HUES64 (cell line): ENCODE measurements at regions not wholly inside any gene's neighbourhood (a gene's known extent, or its start where the extent isn't known, plus 50 kb on each side); places are given as distances from the start of the nearest gene placed in this dataset.

Experiments used
- H3K27ac ChIP-seq: 2 replicates; pipeline ENCODE4 v1.7.0; 2013; ENCODE audit warnings: low read depth, low read length, inconsistent platforms
- H3K27me3 ChIP-seq: 2 replicates; pipeline ENCODE4 v1.6.1; 2013; ENCODE audit warnings: mild to moderate bottlenecking, low read length; ENCODE audit not compliant: insufficient read depth
- H3K36me3 ChIP-seq: 2 replicates; pipeline ENCODE4 v1.6.1; 2013; ENCODE audit warnings: mild to moderate bottlenecking, low read length; ENCODE audit not compliant: insufficient read depth
- H3K4me1 ChIP-seq: 2 replicates; pipeline ENCODE4 v1.6.1; 2013; ENCODE audit warnings: mild to moderate bottlenecking, low read length, moderate library complexity; ENCODE audit not compliant: insufficient read depth
- H3K4me3 ChIP-seq: 2 replicates; pipeline ENCODE4 v1.5.1; 2013; ENCODE audit warnings: mild to moderate bottlenecking, low read length, moderate library complexity
- H3K9ac ChIP-seq: 2 replicates; pipeline ENCODE4 v1.6.1; 2013; ENCODE audit warnings: mild to moderate bottlenecking, low read depth, low read length
- H3K9me3 ChIP-seq: 2 replicates; pipeline ENCODE4 v1.6.1; 2013; ENCODE audit warnings: low read depth, low read length; ENCODE audit not compliant: insufficient read depth
- WGBS: fragments of 150-250, 120-280 bp; methylation state at CpG from one replicate; pipeline ENCODE4 v1.1.7; 2013; ENCODE audit warnings: missing lambda C conversion rate; 5-methylcytosine and 5-hydroxymethylcytosine counted together

GRCh38 chr3:148240351-148240750 is 457.4 kb upstream of the AGTR1 start:
- H3K36me3 ChIP-seq = no peaks in the 10 kb centered on the region
- 96% methylated on average over 2 of the region's 3 CpGs for WGBS
- no peaks in the 10 kb centered on the region for H3K4me1 ChIP-seq
- H3K4me3 ChIP-seq = no peak overlapping the region
- H3K27me3 ChIP-seq = no peaks in the 10 kb centered on the region
- H3K9ac ChIP-seq = no peak overlapping the region
- no peaks in the 10 kb centered on the region for H3K9me3 ChIP-seq
- no peak overlapping the region for H3K27ac ChIP-seq

GRCh38 chr3:148243609-148244008 is 454.1 kb upstream of the AGTR1 start:
- H3K27me3 ChIP-seq = no peaks in the 10 kb centered on the region
- H3K4me1 ChIP-seq = no peaks in the 10 kb centered on the region
- no peak overlapping the region for H3K9ac ChIP-seq
- no peak overlapping the region for H3K27ac ChIP-seq
- no peaks in the 10 kb centered on the region for H3K36me3 ChIP-seq
- H3K4me3 ChIP-seq = no peak overlapping the region
- H3K9me3 ChIP-seq = no peaks in the 10 kb centered on the region
- WGBS = 94% methylated on average over 1 of the region's 1 CpG

GRCh38 chr3:148246291-148246923 is 451.3 kb upstream of the AGTR1 start:
- no peak overlapping the region for H3K4me3 ChIP-seq
- H3K36me3 ChIP-seq = no peaks in the 10 kb centered on the region
- WGBS = 87% methylated on average over 2 of the region's 3 CpGs
- H3K4me1 ChIP-seq = no peaks in the 10 kb centered on the region
- H3K9me3 ChIP-seq = no peaks in the 10 kb centered on the region
- no peak overlapping the region for H3K27ac ChIP-seq
- H3K27me3 ChIP-seq = no peaks in the 10 kb centered on the region
- no peak overlapping the region for H3K9ac ChIP-seq

DNA sequence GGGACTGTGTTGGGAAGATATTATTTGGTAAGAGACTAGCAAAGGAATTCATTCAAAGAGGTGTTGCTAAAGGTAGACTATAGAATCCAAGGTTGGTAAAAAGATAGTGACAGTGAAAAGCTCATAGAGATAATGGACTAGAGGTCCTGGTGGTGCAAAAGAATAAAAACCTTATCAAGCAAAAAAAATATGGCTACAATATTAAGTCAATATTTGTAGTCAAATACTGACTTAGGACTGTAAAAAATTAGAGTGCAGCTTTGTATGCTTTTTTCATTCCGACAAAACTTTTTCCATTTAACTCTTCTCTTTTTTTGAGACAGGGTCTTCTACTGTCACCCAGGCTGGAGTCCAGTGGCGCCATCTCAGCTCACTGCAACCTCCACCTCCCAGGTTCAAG is 444.0 kb upstream of the AGTR1 start:
- no peak overlapping the region for H3K27ac ChIP-seq
- no peaks in the 10 kb centered on the region for H3K4me1 ChIP-seq
- 0 out of 2 replicates have a peak, but pooled peaks cover 7% of the 10 kb centered on the region for H3K9me3 ChIP-seq
- no peaks in the 10 kb centered on the region for H3K27me3 ChIP-seq
- no peak overlapping the region for H3K4me3 ChIP-seq
- no peak overlapping the region for H3K9ac ChIP-seq
- H3K36me3 ChIP-seq = no peaks in the 10 kb centered on the region
- 91% methylated on average over 2 of the region's 2 CpGs for WGBS

- Histone ChIP-seq H3K27me3 (no peaks in the 10 kb centered on the region), H3K27ac (no peak overlapping the region), H3K9me3 (0 out of 2 replicates have a peak, but pooled peaks cover 7% of the 10 kb centered on the region), H3K36me3 (no peaks in the 10 kb centered on the region), H3K9ac (no peak overlapping the region), H3K4me3 (no peak overlapping the region), H3K4me1 (no peaks in the 10 kb centered on the region)
- WGBS = 95% methylated on average over 2 of the region's 2 CpGs
Measured at GRCh38 chr3:148254402-148254801, 443.3 kb upstream of the AGTR1 start.

DNA sequence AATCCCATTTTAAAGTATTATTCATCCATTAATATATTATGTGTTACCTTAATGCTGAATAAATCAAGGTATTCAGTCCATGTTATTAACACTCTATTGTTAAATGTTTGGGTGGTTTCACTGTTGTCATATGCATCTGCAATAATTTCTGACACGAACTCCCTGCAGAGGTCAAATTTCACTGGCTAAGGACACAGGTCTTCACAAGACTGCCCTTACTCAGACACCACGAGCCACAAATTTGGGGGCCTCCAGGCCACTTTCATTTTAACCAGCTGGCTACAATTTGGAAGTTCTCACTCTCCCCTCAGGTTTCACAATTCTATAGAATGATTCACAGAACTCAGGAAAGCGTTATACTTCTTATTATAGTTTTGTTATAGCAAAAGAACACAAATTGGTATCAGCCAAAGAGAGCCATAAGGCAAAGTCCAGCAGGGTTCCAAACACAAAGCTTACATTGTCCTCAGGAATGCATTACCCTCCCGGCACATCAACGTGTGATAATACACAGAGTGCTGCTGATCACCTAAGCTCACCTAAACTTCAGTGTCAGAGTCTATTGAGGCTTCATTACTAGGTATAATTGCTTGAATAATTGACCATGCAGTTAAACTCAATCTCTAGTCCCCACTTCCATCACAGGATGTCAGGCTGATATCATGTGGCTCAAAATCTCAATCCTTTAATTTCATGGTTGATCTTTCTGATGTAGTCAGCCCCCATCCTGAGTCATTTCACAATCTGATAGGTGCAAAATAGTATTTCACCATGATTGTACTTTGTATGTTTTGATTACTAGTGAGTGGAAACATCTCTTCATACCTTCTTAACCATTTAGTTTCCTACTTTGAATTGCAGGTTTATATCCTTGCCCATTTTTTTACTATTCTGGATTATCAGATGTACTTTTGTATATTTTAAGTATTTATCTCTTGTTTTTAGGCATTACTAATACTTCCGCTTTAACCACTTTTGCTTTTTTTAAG is 441.4 kb upstream of the AGTR1 start:
- 82% methylated on average over 5 of the region's 6 CpGs for WGBS
- no peak overlapping the region for H3K4me3 ChIP-seq
- 0 out of 2 replicates have a peak, but pooled peaks cover 7% of the 10 kb centered on the region for H3K9me3 ChIP-seq
- H3K36me3 ChIP-seq = no peaks in the 10 kb centered on the region
- H3K27ac ChIP-seq = no peak overlapping the region
- H3K4me1 ChIP-seq = no peaks in the 10 kb centered on the region
- H3K9ac ChIP-seq = no peak overlapping the region
- H3K27me3 ChIP-seq = no peaks in the 10 kb centered on the region

DNA sequence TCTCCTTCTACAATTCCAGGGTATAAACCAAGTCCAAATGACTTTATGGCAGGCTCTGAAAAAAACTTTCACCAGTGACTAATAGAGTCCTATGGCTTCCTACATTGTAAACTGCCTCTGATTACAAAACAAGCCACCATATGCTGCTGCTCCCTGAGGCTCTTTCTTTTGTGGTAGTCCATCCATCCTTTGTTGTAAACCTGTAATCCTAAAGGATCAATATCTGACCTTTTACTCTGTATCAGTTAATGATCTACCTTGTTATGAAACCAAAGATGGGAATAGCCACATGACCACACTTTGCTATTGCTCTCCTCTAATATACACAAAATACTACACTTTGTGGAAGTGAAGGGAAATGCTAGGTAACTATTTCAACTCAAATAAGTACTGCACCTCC is 434.7 kb upstream of the AGTR1 start:
- Histone ChIP-seq H3K36me3 (no peaks in the 10 kb centered on the region), H3K27me3 (no peaks in the 10 kb centered on the region), H3K9ac (no peak overlapping the region), H3K9me3 (0 out of 2 replicates have a peak, but pooled peaks cover 4% of the 10 kb centered on the region), H3K4me3 (no peak overlapping the region), H3K27ac (no peak overlapping the region), H3K4me1 (no peaks in the 10 kb centered on the region)

GRCh38 chr3:148265841-148266240 is 431.9 kb upstream of the AGTR1 start:
- Histone ChIP-seq H3K36me3 (no peaks in the 10 kb centered on the region), H3K9ac (no peak overlapping the region), H3K27me3 (no peaks in the 10 kb centered on the region), H3K27ac (no peak overlapping the region), H3K4me1 (no peaks in the 10 kb centered on the region), H3K4me3 (no peak overlapping the region), H3K9me3 (no peaks in the 10 kb centered on the region)
- WGBS = 90% methylated on average over 3 of the region's 3 CpGs

DNA sequence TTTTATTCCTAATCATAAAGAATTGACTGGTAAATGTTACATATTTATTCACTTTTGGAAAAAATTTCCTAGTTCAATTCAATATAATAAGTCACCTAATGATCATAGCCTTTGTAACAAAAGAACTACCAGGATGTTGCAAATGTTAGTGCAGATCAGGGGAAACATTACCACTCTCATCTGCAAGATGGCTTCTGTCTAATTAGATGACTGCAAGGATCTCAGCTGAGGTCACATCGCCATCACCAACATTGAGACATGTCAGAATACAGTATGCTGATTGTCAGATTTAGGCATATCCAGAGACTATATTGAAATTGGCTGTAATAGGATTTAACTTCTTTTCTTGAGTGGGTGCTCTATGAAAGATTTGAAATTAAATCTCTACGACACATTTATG is 431.4 kb upstream of the AGTR1 start:
- Histone ChIP-seq H3K27me3 (no peaks in the 10 kb centered on the region), H3K9me3 (no peaks in the 10 kb centered on the region)
- WGBS = 100% methylated on average over 2 of the region's 2 CpGs

GRCh38 chr3:148269816-148270215 is 427.9 kb upstream of the AGTR1 start:
- Histone ChIP-seq H3K4me1 (peaks cover 18% of the 10 kb centered on the region), H3K9me3 (no peaks in the 10 kb centered on the region), H3K9ac (no peak overlapping the region), H3K4me3 (no peak overlapping the region), H3K36me3 (no peaks in the 10 kb centered on the region), H3K27me3 (no peaks in the 10 kb centered on the region), H3K27ac (no peak overlapping the region)

More for the DNA sequence above, 431.4 kb upstream of the AGTR1 start:
- no peak overlapping the region for H3K27ac ChIP-seq
- no peaks in the 10 kb centered on the region for H3K4me1 ChIP-seq
- H3K36me3 ChIP-seq = no peaks in the 10 kb centered on the region
- H3K9ac ChIP-seq = no peak overlapping the region
- no peak overlapping the region for H3K4me3 ChIP-seq

DNA sequence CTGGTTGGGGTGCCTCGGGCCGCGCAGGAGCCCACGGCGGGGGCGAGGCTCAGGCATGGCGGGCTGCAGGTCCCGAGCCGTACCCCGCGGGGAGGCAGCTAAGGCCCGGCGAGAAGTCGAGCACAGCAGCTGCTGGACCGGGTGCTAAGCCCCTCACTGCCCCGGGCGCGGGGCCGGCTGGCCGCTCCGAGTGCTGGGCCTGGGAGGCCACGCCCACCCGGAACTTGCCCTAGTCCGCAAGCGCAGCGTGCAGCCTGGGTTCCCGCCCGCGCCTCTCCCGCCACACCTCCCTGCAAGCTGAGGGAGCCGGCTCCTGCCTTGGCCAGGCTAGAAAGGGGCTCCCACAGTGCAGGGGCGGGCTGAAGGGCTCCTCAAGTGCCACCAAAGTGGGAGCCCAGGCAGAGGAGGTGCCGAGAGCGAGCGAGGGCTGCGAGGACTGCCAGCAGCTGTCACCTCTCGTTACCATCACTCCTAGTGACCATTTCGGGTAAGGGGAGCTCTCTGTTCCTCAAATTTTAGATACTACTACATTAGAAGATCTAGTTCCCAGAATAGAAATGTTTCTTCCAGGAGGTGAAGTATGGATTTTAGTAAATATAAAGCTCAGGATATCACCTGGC is 417.0 kb upstream of the AGTR1 start:
- Histone ChIP-seq H3K9me3 (no peaks in the 10 kb centered on the region), H3K9ac (no peak overlapping the region), H3K4me1 (no peaks in the 10 kb centered on the region), H3K36me3 (no peaks in the 10 kb centered on the region), H3K27me3 (no peaks in the 10 kb centered on the region), H3K27ac (no peak overlapping the region), H3K4me3 (no peak overlapping the region)
- WGBS = 95% methylated on average over 38 of the region's 38 CpGs
